ENCODE measurements at regions not wholly inside any gene's neighbourhood (a gene's known extent, or its start where the extent isn't known, plus 50 kb on each side); places are given as distances from the start of the nearest gene placed in this dataset.

DNA sequence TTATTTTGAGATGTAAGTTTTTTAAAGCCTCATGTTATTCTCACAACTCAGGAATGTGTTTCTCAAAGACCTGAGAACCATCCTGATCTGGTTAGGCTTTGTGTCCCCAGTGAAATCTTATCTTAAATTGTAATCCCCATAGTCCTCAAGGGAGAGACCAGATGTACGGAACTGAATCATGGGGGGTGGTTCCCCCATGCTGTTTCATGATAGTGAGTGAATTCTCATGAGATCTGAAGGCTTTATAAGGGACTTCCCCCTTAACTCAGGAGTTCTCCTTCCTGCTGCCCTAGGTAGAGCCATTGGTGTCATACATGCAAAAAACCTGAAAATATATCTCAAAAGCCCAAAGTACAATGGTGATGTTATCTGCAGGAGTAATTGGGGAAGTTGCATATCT is 836.7 kb downstream of the CBLN2 start:
- no peak for DNase-seq

DNA sequence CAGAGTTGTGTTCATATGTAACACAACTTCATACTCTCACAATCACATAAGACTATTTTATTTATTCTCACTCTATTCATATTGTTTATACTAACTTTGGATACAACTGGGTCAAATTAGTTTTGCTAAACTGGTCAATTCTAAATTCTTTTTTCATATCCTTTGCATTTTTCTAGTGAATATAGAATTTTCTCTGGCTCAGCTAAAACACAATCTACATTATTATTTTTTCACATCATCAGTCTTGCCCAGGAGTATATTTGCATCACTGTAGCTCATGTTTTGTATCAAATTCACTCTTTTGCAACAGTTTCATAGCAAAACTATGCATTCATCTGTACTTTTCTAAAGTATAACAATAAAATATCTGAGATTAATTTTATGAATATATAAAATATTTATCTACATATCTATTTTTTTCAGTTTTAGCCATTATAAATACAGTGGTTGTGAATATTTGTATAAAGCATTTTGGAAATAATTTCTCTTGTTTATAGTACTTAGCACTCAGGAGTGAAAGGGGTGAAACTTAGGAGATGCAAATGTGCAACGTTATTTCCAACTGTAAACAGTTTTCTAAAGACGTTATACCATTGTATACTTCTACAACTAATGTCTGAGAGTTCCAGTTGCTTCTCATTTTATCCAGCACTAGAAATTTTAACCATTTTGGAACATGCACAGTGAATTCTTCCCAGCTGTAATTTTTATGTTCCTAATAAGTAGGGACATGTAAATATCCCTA is 854.6 kb downstream of the CBLN2 start:
- DNase-seq: no peak

DNA sequence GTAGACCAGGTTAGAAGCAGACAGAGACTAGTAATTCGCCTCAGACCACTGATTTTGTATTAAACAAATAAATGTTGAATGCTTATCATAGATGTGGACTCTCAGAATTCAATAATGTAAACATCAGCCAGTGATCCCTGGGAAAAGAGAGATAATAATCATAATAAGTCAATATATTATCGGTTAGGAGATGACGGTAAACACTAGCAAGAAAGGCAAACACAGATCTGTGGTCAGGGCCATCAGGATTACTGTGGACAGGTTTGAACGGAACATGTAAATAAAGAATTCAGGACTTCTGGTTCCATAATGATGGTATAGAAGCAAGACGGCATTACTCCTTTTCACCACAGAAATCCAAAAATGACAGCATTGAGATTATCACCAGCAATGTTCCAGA is 861.6 kb downstream of the CBLN2 start:
- DNase-seq: no peak

DNA sequence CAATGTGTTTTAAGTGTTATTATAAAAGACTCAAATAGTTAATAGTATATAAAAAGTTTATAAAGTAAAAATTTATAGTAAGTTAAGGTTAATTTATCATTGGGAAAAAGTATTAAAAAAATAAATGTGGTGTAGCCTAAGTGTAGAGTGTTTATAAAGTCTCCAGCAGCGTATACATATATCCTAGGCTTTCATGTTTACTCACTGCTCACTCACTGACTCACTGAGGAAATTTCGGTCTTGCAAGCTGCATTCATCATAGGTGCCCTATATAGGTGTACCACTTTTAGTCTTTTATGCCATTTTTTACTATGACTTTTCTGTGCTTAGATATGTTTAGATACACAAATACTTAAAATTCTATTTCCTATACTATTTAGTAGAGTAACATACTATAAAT is 866.0 kb downstream of the CBLN2 start:
- DNase-seq: no peak

DNA sequence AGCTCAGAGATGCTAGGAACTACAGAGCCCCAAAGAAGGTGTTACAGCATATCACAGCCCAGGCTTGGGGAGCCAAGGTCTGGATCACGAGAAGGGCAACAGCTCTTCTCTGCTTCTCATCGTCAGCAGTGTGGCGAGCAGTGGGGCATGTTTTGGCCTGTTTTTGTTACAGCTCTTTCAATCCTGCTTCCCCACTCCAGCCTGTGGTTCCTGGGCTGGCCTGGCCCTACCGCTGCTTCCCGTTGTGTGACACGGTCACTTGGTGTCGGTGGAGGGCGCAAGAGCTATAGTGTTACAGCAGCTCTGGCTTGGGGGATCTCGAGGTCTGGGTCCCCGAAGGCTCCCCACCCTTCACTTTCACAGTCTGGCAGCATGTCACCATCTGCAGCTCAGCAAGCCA is 870.2 kb downstream of the CBLN2 start:
- DNase-seq: no peak

DNA sequence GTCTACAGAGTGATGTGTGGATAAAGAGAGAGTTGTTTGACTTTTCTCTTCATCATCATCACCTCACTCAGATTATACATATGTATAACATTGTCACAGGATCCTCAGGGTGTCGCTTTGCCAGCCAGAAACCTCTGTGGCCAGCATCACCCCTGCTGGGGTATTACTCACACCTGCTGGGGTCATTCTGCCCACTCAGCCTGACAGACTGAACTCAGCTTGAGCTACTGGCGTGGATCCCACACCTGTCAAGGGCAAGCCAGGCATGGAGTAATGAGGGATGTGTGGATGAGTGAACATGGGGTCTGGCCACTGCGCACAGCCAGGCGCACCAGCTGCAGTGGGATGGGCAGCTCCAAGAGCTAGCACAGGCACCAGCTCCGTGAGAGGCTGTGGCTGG is 870.6 kb downstream of the CBLN2 start:
- DNase-seq: no peak

DNA sequence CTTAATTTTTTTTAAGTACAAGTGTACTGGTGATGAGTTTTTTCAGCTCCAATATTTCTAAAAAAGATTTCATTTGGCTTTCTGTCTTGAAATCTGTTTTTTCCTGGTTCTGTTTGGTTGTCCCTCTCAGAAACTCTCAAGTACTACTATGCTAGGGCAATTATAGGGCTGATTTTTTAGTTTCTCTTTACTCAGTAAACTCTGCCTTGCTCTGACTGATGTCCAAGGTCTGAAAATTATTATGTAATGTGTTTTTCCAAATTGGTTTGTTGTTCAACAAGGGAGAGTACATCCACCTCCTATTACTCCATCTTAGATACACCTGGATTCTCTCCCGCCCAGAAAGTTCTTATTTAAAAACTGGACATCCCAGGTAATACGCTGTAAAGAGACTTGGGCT is 877.7 kb downstream of the CBLN2 start:
- no peak for DNase-seq

DNA sequence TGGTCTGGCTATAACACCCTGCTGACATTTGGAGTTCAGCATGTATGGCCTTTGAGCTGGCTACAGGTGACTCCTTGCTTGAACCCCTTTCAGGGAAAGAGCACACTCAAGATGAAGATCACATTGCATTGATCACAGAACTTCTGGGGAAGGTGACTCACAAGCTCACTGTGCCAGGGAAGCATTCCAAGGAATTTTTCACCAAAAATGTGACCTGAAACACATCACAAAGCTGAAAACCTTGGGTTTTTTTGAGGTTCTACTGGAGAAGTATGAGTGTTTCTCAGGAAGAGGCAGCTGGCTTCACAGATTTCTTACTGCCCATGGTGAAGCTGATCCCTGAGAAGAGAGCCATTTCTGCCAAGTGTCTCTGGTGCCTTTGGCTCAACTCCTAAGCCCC is 879.0 kb downstream of the CBLN2 start:
- DNase-seq: no peak

DNA sequence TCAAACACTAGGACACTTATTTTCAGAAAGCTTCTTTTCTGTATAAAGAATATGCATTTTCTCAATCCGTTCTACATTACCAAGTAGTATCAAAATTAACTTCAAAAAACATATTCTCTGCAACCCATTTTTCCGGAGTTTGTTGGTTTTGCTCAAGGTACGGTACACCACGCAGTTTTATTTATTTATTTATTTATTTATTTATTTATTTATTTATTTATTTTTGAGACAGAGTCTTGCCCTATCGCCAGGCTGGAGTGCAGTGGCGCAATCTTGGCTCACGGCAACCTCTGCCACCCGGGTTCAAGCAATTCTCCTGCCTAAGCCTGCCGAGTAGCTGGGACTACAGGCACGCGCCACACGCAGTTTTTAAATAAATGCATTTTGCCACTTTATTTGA is 900.3 kb downstream of the CBLN2 start:
- no peak for DNase-seq

DNA sequence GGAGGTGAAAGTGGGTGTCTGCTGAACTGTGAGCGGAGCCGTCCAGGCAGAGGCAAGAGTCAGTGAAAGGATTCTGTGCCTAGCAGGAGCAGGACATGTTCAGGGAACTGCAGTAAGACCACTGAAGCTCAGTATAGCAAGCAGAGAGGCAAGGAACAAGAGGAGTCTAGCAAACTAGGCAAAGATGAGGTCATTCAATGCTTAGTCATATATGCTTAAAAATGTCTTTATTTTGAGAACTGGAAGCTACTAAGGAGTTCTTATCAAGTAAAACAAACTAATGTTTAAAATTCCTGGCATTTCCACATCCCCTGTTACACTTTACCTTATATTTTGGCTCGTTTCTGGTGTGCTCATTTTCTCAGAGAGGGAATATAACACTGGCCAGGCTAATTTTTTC is 913.4 kb downstream of the CBLN2 start:
- DNase-seq: no peak

DNA sequence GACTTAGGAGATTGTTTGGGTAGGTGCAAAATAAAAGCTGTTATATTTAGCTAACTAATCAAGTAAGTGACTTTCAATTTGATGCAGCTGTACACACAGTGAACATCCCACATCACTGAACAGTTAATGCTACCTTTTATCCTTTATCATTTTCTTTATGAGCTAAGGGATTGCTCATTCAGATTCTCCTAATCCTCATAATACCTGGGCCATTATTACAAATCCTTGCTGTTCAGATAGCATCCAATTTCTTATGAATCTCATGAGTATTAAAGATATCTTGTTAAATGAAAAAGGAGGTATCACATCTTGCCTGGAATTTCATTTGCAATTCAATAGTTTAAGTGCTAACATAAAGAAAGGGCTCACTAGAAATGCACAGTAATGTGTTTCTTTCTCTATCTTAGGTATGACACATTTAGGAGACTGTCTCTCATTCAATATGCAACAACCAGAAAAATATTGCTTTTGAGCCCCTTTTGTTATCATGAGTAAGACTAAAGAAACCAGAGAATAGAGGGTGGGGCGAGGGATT is 918.5 kb downstream of the CBLN2 start:
- no peak for DNase-seq

DNA sequence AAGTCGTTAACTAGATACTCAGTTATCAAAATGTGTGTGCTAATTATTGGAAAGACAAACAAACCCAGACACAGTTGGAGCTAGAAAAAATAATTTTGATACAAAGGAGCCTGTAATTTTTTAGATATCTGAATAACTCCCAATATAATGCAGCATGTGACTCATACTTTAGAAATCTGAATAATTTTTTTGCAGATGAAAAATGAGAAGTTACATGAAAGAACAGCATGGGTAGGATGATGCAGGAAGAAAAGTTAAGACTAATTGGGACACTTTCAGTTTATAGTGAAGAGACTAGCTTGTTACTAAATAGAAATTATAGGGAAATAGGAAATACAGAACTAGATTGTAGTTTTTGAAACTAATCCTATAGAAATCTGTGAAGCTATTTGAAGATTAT is 945.8 kb downstream of the CBLN2 start:
- no peak for DNase-seq

DNA sequence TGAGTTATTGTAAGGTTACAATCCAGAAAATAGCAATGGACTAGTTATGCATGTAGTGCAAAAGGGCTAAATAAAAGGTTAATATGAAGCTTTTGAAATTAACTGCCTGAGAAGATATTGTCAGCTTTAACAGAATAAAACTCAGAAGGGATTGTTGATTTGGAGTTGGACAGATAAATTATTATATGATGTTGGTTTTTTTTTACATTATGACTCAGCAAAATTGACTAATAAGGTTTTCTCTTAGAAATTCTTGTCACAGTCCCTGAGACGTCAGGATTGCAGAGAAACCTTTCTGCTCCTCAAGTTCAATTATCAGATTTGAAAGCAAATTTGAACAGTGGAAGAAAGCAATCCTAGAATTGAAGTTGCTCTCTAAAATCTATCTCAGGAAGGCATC is 946.9 kb downstream of the CBLN2 start:
- DNase-seq: no peak

DNA sequence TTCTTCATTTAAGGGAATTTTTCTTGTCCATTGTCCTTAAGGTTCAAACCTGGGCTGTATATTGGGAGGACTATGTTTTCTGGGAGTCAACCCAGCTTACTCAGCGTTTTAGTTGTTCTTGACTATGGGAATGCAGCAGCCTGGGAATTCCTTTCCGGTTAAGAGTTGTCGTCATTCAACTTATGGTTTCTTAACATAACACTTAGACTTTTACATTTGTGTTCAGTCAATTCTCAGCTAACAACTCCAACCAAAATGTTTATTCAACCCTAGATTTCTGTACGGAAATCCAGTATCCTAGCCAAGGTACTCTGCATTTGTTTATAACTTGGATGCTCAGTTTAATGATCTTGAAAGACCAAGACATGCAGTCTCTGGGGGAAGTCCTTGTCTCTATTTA is 960.9 kb downstream of the CBLN2 start:
- DNase-seq: no peak

DNA sequence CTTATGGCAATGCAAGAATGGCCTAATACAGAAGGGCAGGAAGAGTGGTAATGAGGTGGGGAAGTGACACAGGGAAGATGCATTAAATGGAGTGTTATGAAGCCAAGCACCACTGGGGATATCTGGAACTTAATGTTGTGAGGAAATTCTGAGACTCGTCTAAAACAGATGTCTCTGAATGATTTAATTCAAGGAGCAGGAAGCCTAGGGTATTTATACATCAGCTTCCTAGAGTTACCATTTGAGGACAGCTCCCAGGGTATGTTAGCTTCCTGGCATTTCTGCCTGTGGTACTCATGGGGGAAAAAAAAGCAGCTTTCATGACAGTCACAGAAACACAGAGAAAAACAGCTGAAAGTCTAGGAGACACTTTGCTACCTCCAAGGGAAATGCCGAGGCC is 989.5 kb downstream of the CBLN2 start:
- no peak for DNase-seq

DNA sequence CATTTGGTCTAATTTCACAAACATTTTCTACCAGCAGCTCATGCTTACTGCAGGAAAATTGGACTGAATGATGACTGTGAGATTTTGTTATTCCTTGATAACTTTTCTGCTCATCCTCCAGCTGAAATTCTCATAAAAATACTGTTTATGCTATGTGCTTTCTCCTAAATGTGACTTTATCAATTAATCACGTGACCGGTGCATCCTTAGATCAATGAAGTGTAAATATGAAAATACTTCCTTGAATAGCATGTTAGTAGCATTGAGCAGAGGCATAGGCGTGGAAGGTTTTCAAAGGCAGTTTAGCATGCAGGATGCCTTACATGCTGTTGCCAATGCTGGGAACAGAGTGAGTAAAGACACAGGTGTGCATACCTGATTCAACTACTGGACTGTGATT is 1002.5 kb downstream of the CBLN2 start:
- DNase-seq: no peak

DNA sequence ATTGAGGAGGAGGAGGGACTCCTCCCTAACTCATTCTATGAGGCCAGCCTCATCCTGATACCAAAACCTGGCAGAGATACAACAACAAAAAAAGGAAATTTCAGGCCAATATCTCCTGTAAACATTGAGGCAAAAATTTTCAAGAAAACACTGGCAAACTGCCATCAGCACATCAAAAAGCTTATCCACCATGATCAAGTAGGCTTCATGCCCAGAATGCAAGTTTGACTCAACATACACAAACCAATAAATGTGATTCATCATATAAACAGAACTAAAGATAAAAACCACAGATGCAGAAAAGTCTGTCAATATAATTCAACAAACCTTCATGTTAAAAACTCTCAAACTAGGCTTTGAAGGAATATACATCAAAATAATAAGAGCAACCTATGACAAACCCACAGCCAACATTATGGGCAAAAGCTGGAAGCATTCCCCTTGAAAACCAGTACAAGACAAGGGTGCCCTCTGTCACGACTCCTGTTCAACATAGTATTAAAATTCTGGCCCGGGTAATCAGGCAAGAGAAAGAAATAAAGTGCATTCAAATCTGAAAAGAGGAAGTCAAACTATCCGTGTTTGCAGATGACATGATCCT is 1014.3 kb downstream of the CBLN2 start:
- no peak for DNase-seq

DNA sequence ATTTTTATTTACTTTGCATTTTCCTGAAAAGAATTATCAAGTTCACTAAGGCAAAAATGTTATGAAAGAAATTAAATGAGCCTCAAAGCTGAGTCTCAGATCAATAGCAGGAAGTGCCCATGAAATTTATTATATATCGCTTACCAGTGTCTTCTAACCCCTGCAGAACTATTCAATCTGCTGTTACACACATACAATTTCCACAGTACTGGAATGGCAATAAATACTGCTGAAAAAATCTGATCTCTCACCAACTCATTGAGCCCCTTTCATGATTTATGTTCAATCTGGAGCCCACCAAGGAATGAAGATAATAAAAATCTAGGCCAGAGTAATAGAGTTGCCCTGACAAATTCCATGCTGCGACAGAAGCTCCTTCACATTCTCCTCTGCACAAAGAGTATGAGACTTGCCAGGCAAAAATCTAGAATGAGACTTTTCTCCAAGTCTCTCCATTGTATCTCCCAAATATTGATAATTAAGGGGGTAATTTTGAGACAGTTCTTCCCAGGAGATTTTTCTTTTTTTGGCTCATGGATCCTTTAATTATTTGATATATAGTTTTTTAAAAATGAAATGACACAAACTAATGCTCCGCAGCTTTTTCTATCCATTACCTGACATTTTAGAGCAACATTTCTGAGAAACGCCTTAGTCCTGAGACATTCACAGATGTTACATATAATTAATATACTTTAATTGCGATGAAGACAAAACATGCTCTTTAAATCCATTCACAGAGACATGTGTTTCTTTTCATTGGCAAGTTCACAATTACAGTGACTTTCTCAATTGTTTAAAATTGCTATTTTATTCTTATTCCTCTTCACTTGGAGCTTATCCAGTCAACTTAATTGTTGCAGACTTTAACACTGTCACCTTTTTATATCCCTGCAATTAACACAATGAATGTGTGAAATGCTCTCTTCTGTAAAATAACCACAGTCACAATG is 1020.4 kb downstream of the CBLN2 start:
- no peak for DNase-seq

DNA sequence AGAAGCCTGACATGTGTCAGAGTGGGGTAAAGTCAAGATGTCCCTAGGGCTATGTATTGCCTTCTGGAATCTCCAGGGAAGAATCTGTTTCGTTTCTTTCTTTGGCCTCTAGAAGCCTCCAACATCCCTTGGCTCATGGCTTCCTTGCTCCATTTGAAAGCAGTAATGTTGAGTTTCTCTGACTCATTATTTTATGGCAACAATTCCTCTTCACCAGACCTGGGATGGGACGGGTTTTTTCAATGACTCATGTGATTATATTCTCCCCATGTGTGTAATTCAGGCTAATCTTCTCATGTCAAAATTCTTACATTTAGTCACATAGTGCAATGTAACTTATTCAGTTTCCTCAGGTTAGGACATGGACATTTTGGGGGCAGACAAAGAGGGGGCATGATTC is 1038.6 kb downstream of the CBLN2 start:
- no peak for DNase-seq

DNA sequence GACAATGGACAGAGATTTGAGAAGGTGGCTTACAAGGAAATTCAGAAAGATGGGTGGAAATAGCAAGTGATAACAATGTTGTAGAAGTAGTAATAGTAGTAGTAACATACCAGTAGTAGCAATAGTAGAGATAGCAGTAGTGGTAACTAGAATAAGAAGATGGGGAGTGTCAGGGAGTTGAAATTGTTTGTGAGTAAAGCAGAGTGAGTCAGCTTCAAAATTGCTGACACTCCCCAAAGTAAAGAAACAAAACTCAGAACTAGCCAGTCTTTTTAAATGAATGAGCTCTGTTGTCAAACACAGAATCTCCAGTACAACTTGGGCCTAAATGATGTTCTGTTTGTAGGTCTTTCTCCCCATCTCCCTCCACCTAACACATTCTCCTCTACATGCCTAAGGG is 1040.9 kb downstream of the CBLN2 start:
- no peak for DNase-seq

DNA sequence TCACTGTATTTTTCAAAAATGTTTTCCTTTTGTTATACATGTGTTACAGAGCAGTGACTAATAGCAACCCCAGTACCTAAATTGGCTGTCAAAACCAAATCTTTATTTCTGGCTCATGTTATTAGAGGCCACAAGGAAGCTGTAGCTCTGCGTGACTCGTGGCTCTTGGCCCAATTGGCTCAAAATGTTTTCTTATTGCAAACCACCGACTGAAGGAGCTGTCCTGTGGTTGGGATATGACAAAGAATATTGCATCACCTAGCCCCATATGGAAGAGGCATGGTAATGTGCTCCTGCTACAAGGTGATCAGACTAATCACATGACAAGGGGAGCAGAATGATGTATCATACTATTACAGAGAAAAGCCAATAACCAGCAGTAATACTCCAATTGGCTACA is 1058.5 kb downstream of the CBLN2 start:
- DNase-seq: no peak

DNA sequence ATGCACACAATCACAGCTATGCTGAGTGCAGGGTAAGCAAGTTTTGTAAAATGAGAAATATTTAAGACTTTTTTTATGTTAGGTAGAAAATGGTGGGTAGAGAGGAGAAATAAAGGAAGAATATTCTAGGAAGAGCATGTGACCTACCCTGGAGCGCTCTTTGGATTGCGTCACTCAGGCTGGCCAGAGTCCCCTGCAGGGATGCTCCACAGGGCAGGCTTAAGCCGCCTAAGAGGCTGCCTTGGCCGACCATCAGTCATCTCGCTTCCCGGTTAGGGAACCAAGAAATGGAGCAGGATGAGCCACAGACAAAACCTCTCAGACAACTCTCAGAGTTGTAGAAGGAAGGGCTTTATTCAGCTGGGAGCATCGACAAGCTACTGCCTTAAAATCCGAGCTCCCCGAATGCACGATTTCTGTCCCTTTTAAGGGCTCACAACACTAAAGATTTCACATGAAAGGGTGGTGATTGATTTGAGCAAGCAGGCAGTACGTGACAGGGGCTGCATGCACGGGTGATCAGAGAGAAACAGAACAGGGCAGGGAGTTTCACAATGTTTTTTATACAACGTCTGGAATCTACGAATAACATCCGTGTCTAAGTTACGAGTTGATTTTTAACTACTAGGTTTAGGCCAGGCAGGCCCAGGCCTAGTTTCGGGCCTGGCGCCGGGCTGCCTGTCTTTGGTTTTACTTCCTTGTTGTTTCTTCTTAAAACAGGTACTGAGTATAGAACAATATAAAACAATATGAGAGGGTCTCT is 1072.0 kb downstream of the CBLN2 start:
- no peak for DNase-seq

DNA sequence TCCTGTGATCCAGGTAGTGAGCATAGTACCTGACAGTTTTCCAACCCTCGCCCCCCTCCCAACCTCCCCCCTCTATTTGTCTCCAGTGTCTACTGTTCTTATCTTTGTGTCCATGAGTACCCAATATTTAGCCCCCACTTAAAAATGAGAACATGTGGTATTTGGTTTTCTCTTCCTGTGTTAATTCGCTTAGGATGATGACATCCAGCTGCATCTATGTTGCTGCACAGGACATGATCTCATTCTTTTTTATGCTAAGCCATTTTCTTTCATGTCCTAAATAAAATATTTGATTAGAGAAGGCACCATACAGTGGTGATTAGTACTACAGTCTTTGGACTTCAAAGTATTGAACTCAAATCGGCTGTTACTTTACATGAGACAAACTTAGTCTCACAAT is 1087.9 kb downstream of the CBLN2 start:
- DNase-seq: no peak
